ENCODE measurements at regions not wholly inside any gene's neighbourhood (a gene's known extent, or its start where the extent isn't known, plus 50 kb on each side); places are given as distances from the start of the nearest gene placed in this dataset.
"Not testable (repeated sequence)": the region's sequence is repeated elsewhere in the genome, so short reads cannot be mapped to it uniquely, and the experiment has no call there.

- H3K27me3 Mint-ChIP-seq; H3K27ac Mint-ChIP-seq; H3K4me3 Mint-ChIP-seq; H3K36me3 Mint-ChIP-seq (ENCODE audit: low read depth); intact Hi-C loops (cut with micrococcal nuclease); DNase-seq: not testable (repeated sequence)
- Mint-ChIP-seq H3K4me1 (peaks cover 16% of the 10 kb centered on the region), H3K9me3 (peaks cover 16% of the 10 kb centered on the region)
Measured at GRCh38 chr20:1727303-1727702, 69.7 kb upstream of the SIRPG start.

GRCh38 chr20:1724901-1725300 lies 67.3 kb upstream of the SIRPG start:
- peak; percentile 26 for DNase-seq
- Mint-ChIP-seq H3K27me3 (no peaks in the 10 kb centered on the region), H3K36me3 (ENCODE audit: low read depth) (no peaks in the 10 kb centered on the region), H3K4me3 (no peak overlapping the region), H3K27ac (no peak overlapping the region), H3K4me1 (peaks cover 3% of the 10 kb centered on the region), H3K9me3 (peaks cover 16% of the 10 kb centered on the region)
- intact Hi-C loops (cut with micrococcal nuclease), result no loop called here

- intact Hi-C loops (cut with micrococcal nuclease), result no loop called here
- Mint-ChIP-seq H3K9me3 (peaks cover 16% of the 10 kb centered on the region), H3K36me3 (ENCODE audit: low read depth) (no peaks in the 10 kb centered on the region), H3K27ac (no peak overlapping the region), H3K4me1 (peaks cover 9% of the 10 kb centered on the region), H3K4me3 (no peak overlapping the region), H3K27me3 (no peaks in the 10 kb centered on the region)
- peak; percentile 15 for DNase-seq
Measured at GRCh38 chr20:1722513-1723050, 65.0 kb upstream of the SIRPG start.

- intact Hi-C loops (cut with micrococcal nuclease), result no loop called here
Measured at GRCh38 chr20:1721687-1722512, 64.3 kb upstream of the SIRPG start.

GRCh38 chr20:1720845-1721475 lies 63.4 kb upstream of the SIRPG start:
- no peak overlapping the region for H3K27ac Mint-ChIP-seq
- H3K36me3 Mint-ChIP-seq (ENCODE audit: low read depth), result no peaks in the 10 kb centered on the region
- H3K9me3 Mint-ChIP-seq, result peaks cover 19% of the 10 kb centered on the region
- intact Hi-C loops (cut with micrococcal nuclease), result no loop called here
- H3K27me3 Mint-ChIP-seq, result peaks cover 4% of the 10 kb centered on the region
- peak; percentile 43 for DNase-seq
- no peak overlapping the region for H3K4me3 Mint-ChIP-seq
- peaks cover 9% of the 10 kb centered on the region for H3K4me1 Mint-ChIP-seq

More at GRCh38 chr20:1721687-1722512, 64.3 kb upstream of the SIRPG start:
- Mint-ChIP-seq H3K36me3 (ENCODE audit: low read depth) (no peaks in the 10 kb centered on the region), H3K4me1 (peaks cover 9% of the 10 kb centered on the region), H3K27me3 (no peaks in the 10 kb centered on the region), H3K4me3 (no peak overlapping the region), H3K9me3 (peaks cover 16% of the 10 kb centered on the region), H3K27ac (no peak overlapping the region)
- DNase-seq, result peak; percentile 49

- no peaks in the 10 kb centered on the region for H3K36me3 Mint-ChIP-seq (ENCODE audit: low read depth)
- DNase-seq, result peak; percentile 45
- H3K9me3 Mint-ChIP-seq, result peaks cover 22% of the 10 kb centered on the region
- H3K27me3 Mint-ChIP-seq, result peaks cover 9% of the 10 kb centered on the region
- H3K27ac Mint-ChIP-seq, result no peak overlapping the region
- intact Hi-C loops (cut with micrococcal nuclease), result no loop called here
- H3K4me1 Mint-ChIP-seq, result peaks cover 9% of the 10 kb centered on the region
- H3K4me3 Mint-ChIP-seq, result no peak overlapping the region
Measured at GRCh38 chr20:1720226-1720625, 62.6 kb upstream of the SIRPG start.

GRCh38 chr20:1718604-1719384 lies 61.2 kb upstream of the SIRPG start:
- Mint-ChIP-seq H3K9me3 (peaks cover 14% of the 10 kb centered on the region), H3K4me1 (peaks cover 9% of the 10 kb centered on the region), H3K36me3 (ENCODE audit: low read depth) (no peaks in the 10 kb centered on the region), H3K27ac (no peak overlapping the region), H3K27me3 (peaks cover 9% of the 10 kb centered on the region), H3K4me3 (no peak overlapping the region)
- peak; percentile 28 for DNase-seq
- intact Hi-C loops (cut with micrococcal nuclease), result no loop called here

- H3K36me3 Mint-ChIP-seq (ENCODE audit: low read depth), result no peaks in the 10 kb centered on the region
- no peak overlapping the region for H3K27ac Mint-ChIP-seq
- H3K4me3 Mint-ChIP-seq, result no peak overlapping the region
- intact Hi-C loops (cut with micrococcal nuclease), result no loop called here
- peaks cover 9% of the 10 kb centered on the region for H3K27me3 Mint-ChIP-seq
- H3K4me1 Mint-ChIP-seq, result peaks cover 12% of the 10 kb centered on the region
- peaks cover 26% of the 10 kb centered on the region for H3K9me3 Mint-ChIP-seq
- no peak for DNase-seq
Measured at GRCh38 chr20:1712634-1713624, 55.4 kb upstream of the SIRPG start.

GRCh38 chr20:1711826-1712601 lies 54.4 kb upstream of the SIRPG start:
- Mint-ChIP-seq H3K9me3 (peaks cover 26% of the 10 kb centered on the region), H3K4me3 (no peak overlapping the region), H3K4me1 (peaks cover 20% of the 10 kb centered on the region), H3K27me3 (peaks cover 9% of the 10 kb centered on the region), H3K27ac (no peak overlapping the region), H3K36me3 (ENCODE audit: low read depth) (no peaks in the 10 kb centered on the region)
- intact Hi-C loops (cut with micrococcal nuclease), result no loop called here
- no peak for DNase-seq

GRCh38 chr20:1711266-1711665 lies 53.7 kb upstream of the SIRPG start:
- H3K4me3 Mint-ChIP-seq, result no peak overlapping the region
- no peak for DNase-seq
- H3K27me3 Mint-ChIP-seq, result peaks cover 6% of the 10 kb centered on the region
- peaks cover 22% of the 10 kb centered on the region for H3K4me1 Mint-ChIP-seq
- peaks cover 22% of the 10 kb centered on the region for H3K9me3 Mint-ChIP-seq
- H3K27ac Mint-ChIP-seq, result no peak overlapping the region
- intact Hi-C loops (cut with micrococcal nuclease), result no loop called here
- H3K36me3 Mint-ChIP-seq (ENCODE audit: low read depth), result no peaks in the 10 kb centered on the region

GRCh38 chr20:1710484-1710883 lies 52.9 kb upstream of the SIRPG start:
- H3K27ac Mint-ChIP-seq, result no peak overlapping the region
- peaks cover 14% of the 10 kb centered on the region for H3K9me3 Mint-ChIP-seq
- intact Hi-C loops (cut with micrococcal nuclease), result no loop called here

GRCh38 chr20:1707588-1708449 lies 50.2 kb upstream of the SIRPG start:
- intact Hi-C loops (cut with micrococcal nuclease), result no loop called here
- peaks cover 10% of the 10 kb centered on the region for H3K9me3 Mint-ChIP-seq
- peak; percentile 64 for DNase-seq
- H3K27me3 Mint-ChIP-seq, result no peaks in the 10 kb centered on the region
- H3K27ac Mint-ChIP-seq, result no peak overlapping the region
- peaks cover 22% of the 10 kb centered on the region for H3K4me1 Mint-ChIP-seq
- no peaks in the 10 kb centered on the region for H3K36me3 Mint-ChIP-seq (ENCODE audit: low read depth)
- peak overlapping the region; percentile 9 for H3K4me3 Mint-ChIP-seq

More at GRCh38 chr20:1710484-1710883, 52.9 kb upstream of the SIRPG start:
- no peak overlapping the region for H3K4me3 Mint-ChIP-seq
- DNase-seq, result no peak
- peaks cover under 1% of the 10 kb centered on the region for H3K27me3 Mint-ChIP-seq
- H3K4me1 Mint-ChIP-seq, result peaks cover 22% of the 10 kb centered on the region
- no peaks in the 10 kb centered on the region for H3K36me3 Mint-ChIP-seq (ENCODE audit: low read depth)
